ENCODE measurements at regions not wholly inside any gene's neighbourhood (a gene's known extent, or its start where the extent isn't known, plus 50 kb on each side); places are given as distances from the start of the nearest gene placed in this dataset.
"Not testable (repeated sequence)": the region's sequence is repeated elsewhere in the genome, so short reads cannot be mapped to it uniquely, and the experiment has no call there.

DNA sequence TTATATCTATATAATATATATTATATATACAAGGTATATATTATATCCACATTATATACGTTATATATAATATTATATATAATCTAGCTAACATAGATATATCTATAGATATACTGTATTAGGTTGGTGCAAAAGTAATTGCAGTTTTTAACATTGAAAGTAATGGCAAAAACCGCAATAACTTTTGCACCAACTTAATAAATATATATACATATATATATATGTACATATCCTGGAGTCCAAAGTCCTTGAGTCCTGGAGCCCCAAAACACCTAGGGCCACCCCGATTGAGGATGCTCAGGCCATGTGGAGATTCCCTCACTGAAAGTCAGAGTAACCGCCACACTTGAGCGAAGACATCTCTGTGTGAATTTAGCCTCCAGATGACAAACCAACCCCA lies 408.2 kb upstream of the AUTS2 start:
- no peak for DNase-seq (ENCODE audit: low read depth in 2 of 2)

DNA sequence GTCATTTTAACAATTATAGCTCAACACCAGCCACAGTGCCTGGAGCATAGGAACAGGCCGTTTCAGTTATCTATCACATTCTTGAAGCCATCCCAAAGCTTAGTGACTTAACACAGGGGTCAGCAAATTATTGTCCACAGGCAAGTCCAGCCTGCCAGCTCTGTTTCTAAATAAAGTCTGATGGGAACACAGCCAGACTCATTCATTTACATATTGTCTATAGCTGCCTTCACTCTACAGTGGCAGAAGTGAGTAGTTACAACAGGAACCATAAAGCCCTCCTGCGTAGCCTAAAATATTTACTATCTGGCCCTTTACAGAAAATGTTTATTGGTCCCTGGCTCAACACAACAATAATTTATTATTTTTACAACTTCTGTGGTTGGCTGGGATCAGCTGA lies 407.5 kb upstream of the AUTS2 start:
- no peak for DNase-seq (ENCODE audit: low read depth in 2 of 2)

DNA sequence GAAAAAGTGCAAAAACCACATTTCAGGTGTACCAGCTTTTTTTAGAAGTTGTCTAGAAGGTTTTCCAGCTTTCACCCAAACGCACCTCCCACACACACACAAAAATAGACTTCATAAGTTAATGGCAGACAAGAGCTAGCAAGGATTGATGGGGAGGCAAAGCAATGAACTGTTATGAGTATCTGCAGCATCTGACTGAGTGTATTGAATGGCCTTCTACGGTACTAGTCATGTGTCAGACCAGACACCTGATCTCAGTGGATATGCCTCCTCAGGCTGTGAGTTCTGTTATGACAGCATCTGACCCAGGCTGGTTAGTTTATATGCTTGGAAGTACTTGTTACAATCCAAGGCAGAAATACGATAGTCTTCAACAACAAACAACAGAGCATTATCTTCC lies 406.1 kb upstream of the AUTS2 start:
- no peak for DNase-seq (ENCODE audit: low read depth in 2 of 2)

DNA sequence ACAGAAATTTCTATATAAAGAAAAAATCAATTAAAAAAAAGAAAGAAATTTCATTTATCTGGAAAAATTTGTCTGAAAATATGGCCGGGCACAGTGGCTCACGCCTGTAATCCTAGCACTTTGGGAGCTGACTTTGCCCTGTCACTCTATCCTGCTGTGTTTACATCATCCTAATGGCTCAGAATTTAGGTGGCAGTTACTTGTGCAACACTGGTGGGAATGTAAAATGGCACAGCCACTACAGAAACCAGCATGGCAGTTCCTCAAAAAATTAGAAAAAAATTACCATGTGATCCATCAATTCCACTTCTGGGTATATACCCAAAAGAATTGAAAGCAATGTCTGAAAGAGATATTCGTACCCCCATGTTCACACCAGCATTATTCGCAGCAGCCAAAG lies 405.2 kb upstream of the AUTS2 start:
- no peak for DNase-seq (ENCODE audit: low read depth in 2 of 2)

DNA sequence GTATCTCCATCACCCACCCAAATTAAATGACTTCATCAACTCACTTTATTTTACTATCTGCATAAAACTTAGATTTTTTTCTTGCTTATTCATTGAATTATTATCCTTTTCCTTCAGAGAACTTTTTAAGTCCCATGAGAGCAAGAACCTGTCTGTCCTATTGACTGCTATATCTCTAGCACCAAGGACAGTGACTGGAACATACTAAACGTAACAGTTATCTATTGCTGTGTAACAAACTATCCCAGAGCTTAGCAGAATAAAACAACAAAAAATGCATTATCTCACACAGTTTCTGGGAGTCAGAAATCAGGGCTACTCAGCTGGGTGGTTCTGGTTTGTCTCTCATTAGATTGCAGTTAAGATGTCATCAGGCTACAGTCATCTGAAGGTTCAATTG lies 401.7 kb upstream of the AUTS2 start:
- no peak for DNase-seq (ENCODE audit: low read depth in 2 of 2)

DNA sequence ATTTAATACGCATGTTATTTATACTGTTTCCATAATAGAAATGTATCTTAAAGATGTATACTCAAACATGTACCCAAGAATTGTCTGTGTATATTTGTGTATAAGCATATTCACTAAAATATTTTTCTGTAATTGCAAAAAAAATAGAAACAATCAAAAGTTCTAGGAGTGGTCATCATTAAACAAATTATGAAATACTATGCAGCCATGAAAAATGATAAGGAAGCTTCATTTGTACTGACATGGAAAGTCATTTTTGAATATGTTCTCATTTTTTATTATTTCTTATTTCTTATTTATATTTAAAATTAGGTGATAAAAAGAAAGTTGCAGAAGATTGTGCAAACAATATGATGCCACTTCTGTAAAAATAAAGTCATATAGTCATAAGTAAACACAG lies 400.0 kb upstream of the AUTS2 start:
- no peak for DNase-seq (ENCODE audit: low read depth in 2 of 2)

DNA sequence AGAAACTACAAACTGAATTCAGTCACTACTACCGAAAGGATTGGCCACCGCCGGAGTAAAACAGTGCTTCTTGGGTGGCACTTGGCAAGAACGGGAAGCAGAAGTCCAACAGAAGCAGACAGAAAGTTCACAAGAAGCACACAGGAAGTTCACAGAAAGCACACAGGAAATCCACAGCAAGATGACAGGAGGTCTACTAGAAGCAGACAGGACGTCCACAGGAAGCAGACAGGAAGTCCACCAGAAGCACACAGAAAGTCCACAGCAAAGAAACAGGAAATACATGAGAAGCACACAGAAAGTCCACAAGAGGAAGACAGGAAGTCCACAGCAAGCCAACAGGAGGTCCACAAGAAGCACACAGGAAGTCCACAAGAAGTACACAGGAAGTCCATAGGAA lies 399.2 kb upstream of the AUTS2 start:
- DNase-seq (ENCODE audit: low read depth in 2 of 2): no peak

DNA sequence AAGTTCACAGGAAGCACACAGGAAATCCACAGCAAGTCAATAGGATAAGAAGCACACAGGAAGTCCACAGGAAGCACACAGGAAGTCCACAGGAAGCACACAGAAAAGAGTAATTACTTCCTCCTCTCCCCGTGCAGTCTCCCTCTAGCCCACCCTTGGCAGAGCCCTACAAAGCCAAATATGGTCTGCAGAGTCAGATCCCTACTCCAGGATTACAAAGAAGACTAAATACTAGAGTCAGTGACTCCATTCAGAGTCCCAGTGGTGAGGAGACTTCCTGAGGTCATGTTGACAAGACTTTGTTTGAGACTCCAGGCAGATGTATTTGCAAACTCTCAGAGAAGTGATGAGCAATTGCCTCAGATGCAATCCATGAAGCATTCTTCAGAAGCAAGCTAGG lies 398.6 kb upstream of the AUTS2 start:
- DNase-seq (ENCODE audit: low read depth in 2 of 2): no peak

DNA sequence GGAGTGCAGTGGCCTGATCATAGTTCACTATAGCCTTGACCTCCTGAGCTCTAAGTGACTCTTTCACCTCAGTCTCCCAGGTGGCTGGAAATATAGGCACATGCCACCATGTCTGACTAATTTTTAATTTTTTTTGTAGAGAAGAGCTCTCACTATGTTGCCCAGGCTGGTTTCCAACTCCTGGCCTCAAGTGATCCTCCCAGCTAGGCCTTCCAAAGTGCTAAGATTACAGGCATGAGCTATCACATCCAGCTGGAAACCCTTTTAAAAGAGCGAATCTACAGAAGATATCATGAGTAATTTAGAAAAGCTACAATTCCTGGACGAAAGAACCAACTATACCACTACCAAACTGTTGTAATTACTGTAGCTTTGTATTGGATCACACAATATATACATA lies 394.4 kb upstream of the AUTS2 start:
- no peak for DNase-seq (ENCODE audit: low read depth in 2 of 2)

DNA sequence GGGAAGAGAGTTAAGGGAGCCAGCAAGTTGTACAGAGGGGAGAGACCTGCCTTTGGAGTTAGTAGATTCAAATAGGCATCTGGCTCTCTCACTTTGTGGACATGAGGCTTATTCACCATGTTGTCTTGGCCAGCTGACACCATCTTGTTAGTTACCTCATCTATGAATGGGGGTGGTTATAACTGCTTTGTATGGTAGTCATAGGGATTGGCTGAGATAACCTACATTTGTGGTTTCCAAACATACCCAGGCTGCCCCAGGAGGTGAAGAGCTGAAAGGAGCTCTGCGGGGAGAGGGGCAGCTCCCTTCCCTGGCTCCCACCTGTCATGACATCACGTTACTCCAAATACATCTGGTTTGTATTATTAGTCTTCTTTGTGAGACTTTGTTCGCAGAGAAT lies 393.3 kb upstream of the AUTS2 start:
- DNase-seq (ENCODE audit: low read depth in 2 of 2): no peak

DNA sequence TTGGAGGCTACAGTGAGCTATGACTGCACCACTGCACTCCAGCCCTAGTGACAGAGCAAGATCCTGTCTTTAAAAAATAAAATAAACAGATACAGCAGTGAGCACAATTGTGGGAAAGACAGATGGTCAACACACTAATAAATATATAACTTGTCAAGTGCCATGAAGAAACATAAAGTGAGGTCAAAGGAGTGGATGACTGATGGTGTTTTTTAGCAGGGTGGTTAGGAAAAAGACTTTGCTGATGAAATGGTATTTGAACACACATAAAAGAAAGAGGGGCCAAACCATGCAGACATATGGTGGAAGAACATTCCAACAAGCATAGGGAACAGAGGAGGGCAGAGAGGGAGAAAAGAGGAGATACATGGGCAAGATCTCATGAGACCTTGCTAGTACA lies 392.7 kb upstream of the AUTS2 start:
- DNase-seq (ENCODE audit: low read depth in 2 of 2): no peak

DNA sequence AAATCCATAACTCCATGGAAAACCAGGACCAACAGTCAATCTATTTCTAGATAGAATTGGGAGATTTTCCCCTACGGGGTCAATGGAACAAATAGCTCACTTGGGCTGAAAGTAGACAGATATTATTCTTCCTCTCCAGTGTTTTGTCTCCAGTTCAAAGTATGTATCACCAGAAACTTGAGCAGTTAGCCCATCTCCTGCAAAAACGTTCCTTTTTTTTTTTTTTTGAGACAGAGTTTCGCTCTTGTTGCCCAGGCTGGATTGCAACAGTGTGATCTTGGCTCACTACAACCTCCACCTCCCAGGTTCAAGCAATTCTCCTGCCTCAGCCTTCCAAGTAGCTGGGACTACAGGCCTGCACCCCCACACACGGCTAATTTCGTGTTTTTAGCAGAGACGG lies 390.0 kb upstream of the AUTS2 start:
- no peak for DNase-seq (ENCODE audit: low read depth in 2 of 2)

DNA sequence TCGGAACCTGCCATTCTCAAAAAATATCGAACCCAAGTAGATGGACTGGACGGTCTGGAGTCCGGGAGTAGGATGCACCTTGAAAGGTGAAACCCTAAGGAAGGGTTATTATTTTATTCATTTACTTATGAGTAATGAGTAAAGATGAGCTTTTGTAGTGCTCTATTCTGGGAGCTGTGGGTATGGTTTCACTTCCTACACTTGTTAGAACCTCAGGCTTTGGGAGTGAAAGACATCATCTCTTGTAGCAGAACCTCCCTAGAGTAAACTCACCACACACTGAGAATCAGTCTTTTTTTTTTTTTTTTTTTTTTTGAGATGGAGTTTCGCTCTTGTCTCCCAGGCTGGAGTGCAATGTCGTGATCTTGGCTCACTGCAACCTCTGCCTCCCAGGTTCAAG lies 389.4 kb upstream of the AUTS2 start:
- no peak for DNase-seq (ENCODE audit: low read depth in 2 of 2)

DNA sequence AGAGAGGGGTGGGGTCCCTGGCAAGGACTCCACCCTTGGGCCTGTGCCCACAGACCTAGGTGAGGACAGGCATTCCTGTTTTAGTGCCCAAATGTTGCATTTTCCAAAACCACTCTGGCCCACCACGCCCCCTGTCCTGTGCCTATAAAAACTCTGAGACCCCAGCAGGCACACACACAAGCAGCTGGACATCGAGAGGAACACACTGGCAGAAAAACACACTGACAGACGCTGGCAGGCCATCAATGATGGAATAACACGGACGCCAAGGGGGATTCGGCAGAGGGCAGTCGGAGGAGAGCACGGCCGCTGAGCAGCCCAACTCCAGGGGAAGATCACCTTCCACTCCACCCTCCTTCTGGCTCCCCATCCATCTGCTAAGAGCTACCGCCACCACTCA lies 386.9 kb upstream of the AUTS2 start:
- no peak for DNase-seq (ENCODE audit: low read depth in 2 of 2)

DNA sequence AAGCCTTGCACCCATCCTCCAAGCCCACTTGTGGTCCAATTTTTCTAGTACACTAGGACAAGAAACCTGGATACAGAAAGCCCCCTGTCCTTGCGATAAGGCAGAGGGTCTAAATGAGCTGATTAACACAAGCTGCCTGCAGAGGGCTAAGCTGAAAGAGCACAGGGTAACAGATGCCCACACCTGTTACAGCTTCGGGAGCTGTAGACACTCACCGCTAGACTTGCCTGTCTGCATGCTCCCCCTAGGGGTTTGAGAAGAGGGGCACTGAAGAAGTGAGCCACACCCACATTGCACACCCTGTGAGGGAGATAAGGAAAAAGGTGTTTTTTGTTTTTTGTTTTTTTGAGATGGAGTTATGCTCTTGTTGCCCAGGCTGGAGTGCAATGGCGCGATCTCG lies 386.5 kb upstream of the AUTS2 start:
- DNase-seq (ENCODE audit: low read depth in 2 of 2): no peak

DNA sequence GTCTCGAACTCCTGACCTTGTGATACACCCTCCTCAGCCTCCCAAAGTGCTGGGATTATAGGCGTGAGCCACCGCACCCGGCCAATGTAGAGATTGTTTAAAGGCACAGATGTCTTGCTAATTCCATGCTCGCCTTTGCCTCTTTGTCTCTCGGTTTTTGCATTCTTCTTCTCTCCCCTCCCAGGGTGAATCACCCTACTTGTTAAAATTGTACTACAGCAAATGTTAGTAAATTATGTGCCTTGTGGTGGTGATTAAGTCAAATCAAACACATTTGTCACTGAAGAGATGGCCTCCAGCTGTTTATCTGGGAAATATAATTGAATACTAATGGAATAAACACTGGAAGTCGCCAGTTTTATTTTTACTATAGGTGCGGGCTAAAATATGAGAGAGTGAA lies 384.4 kb upstream of the AUTS2 start:
- DNase-seq (ENCODE audit: low read depth in 2 of 2): no peak

DNA sequence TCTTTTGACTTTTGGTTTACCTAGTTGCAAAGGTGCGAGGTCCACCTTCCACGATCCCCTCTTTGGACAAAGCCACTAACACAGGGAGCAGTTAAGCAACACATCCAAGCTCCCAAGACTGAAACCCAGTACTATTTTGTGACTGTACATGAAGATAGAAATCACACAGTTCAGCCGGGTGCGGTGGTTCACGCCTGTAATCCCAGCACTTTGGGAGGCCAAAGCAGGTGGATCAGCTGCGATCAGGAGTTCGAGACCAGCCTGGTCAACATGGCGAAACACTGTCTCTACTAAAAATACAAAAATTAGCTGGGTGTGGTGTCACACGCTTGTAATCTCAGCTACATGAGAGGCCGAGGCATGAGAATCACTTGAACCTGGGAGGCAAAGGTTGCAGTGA lies 382.8 kb upstream of the AUTS2 start:
- DNase-seq (ENCODE audit: low read depth in 2 of 2): not testable (repeated sequence)

DNA sequence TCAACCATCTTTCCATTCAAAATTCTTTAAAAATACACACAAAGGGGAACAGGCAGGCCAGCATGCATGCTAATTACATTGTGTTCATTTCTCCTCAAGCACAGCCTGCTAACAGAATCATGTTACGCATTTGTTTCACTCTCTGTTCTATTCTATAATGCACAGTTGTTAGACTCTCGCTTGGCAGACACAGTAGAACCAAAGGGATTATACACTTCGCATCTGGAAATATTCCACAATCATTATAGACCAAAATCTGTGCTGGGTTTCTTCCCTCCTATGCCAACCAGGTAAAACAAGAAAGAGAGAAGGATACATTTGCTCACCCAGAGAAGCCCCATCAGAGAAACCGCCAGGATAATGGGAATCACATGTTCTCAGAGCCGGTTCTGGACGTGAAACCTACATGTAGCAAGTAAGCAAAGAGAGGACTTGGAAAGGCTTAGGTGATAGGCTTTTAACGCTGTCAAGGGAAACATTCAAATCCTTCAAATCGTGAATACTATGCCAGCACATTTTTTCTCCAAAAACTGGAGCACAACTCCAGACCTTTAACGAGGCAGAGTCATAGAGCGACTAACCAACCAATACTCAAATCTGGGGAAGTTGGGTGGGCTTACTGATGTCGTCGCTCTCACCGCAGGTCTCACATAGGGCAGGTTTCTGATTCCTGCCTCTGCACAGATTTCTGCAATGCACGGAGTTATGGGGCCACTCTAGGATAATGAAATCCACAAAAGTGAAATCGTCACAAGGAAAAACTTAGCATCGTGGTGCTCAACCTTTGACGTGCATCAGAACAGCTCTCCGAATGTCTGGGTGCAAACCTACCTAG lies 380.5 kb upstream of the AUTS2 start:
- DNase-seq (ENCODE audit: low read depth in 2 of 2): no peak

DNA sequence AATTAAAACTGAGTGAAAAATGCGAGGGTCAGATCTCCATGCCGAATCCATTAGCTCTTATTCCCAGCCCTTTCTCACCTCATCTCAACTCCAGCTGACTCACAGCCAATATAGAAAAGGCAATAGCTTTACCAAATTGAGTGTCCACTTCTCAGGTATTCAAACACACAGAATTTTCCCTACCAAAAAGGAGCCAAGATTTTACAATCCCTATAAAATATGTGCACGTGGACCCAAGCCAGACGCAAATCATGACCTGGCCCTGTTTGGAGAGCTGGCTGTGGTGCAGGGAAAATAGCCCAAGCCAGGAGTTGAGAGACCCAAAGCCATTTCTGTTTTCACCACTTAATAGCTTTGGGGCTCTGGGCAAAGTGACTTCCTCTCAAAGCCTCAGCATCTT lies 379.7 kb upstream of the AUTS2 start:
- DNase-seq (ENCODE audit: low read depth in 2 of 2): no peak

DNA sequence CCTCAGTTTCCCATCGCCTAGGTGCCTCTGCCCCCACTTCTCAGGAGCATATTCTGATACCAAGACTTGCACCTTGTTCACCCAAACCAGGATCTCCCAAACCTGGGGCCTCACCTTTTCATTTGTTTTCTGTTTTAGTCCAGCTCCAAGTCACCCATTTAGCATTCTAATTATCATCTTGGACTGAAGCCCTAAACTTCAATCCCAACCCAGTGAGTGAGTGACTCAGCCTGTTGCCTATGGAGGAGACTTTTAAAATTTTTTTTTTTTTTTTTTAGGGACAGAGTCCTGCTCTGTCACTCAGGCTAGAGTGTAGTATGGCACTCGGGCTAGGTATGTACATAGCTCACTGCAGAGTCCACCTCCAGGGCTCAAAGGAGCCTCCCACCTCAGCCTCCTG lies 378.9 kb upstream of the AUTS2 start:
- DNase-seq (ENCODE audit: low read depth in 2 of 2): no peak

DNA sequence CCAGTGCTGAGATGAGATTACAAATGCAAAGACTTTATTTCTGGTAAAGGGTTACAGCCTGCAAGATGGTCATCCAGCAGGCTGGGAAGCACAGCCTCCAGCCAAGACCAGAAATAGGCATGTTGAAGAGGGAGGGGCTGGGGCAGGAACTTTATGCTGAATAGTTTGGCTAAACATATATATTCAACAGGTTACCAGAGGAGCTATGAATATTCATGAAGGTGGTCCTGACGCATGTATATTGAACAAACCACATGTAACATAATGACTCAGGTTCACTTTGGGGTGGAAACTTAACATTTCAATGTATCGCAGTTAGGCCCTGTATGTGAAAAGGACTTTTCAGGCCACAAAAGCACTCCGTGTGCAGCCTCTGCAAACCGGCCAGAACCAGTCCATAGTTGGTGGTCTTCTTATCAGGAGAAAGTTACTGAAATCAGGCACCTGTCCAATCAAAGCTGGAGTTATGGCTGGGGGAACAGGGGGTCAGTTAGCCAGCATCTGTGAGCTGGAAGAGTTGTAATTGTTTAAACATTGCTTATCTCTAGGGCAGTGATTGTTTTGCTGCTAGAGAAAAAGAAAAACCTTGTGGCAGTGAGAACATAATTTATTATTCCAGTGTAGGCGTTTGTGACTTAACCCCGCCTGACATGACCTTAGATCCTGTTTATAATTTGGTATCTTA lies 372.9 kb upstream of the AUTS2 start:
- no peak for DNase-seq (ENCODE audit: low read depth in 2 of 2)

DNA sequence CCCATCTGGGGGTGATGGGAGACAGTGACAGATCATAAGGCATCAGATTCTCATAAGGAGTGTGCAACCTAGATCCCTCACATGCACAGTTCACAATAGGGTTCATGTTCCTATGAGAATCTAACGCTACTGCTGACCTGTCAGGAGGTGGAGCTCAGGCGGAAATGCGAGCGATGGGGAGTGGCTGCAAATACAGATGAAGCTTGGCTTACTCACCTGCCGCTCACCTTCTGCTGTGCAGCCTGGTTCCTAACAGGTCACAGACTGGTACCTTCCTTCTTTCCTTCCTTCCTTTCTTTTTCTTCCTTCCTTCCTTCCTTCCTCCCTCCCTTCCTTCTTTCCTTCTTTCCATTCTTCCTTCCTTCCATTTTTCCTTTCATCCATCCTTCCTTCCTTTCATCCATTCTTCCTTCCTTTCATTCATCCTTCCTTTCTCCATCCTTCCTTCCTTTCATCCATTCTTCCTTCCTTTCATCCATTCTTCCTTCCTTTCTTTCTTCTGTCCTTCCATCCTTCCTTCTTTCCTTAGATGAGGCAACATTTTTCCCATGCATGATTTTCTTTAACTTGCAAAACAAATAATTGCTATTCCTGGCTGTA lies 370.0 kb upstream of the AUTS2 start:
- DNase-seq (ENCODE audit: low read depth in 2 of 2): no peak
